Liver (tissue), 8 donors: ENCODE measurements at regions not wholly inside any gene's neighbourhood (a gene's known extent, or its start where the extent isn't known, plus 50 kb on each side); places are given as distances from the start of the nearest gene placed in this dataset.

ENCODE experiments used
- DNase-seq: peaks from one replicate; pipeline ENCODE4 v3.0.0-alpha.2; 2017; ENCODE audit warnings: low spot score
- H3K27ac ChIP-seq, 2 donors: one replicate each; pipeline ENCODE4 v1.7.0; 2013; ENCODE audit warnings: inconsistent platforms in 2 of 2, low read length in 2 of 2, control low read depth in 1 of 2, low read depth in 1 of 2, mild to moderate bottlenecking in 1 of 2
- H3K27me3 ChIP-seq, 4 donors: one replicate each; pipeline versions ENCODE4 v1.6.1 to v1.7.0; 2013; ENCODE audit warnings: low read length in 3 of 4, inconsistent platforms in 1 of 4, mild to moderate bottlenecking in 1 of 4, moderate library complexity in 1 of 4; ENCODE audit not compliant: control insufficient read depth in 4 of 4, insufficient read depth in 4 of 4
- H3K36me3 ChIP-seq, 4 donors: one replicate each; pipeline versions ENCODE4 v1.6.1 to v1.7.0; 2013; ENCODE audit warnings: low read length in 3 of 4, mild to moderate bottlenecking in 3 of 4, low read depth in 1 of 4, moderate library complexity in 1 of 4; ENCODE audit not compliant: control insufficient read depth in 4 of 4, insufficient read depth in 3 of 4
- H3K4me1 ChIP-seq, 4 donors: one replicate each; pipeline versions ENCODE4 v1.6.1 to v1.7.0; 2013; ENCODE audit warnings: low read length in 3 of 4, mild to moderate bottlenecking in 3 of 4, moderate library complexity in 1 of 4; ENCODE audit not compliant: control insufficient read depth in 4 of 4, insufficient read depth in 4 of 4
- H3K4me3 ChIP-seq, 3 donors: one replicate each; pipeline versions ENCODE4 v1.6.1 to v1.7.0; 2013; ENCODE audit warnings: low read length in 3 of 3, control low read depth in 1 of 3, low read depth in 1 of 3, mild to moderate bottlenecking in 1 of 3
- H3K9ac ChIP-seq, 2 donors: one replicate each; pipeline ENCODE4 v1.7.0; 2013; ENCODE audit warnings: low read length in 2 of 2, mild to moderate bottlenecking in 2 of 2, moderate library complexity in 2 of 2, control low read depth in 1 of 2, low read depth in 1 of 2
- H3K9me3 ChIP-seq, 4 donors: one replicate each; pipeline versions ENCODE4 v1.6.1 to v1.7.0; 2013; ENCODE audit warnings: low read length in 3 of 4; ENCODE audit not compliant: control insufficient read depth in 4 of 4
- EGR1 ChIP-seq, 2 donors: IDR thresholded peaks; 2 replicates each; pipeline ENCODE4 v1.6.1; 2016 to 2018; ENCODE audit warnings: antibody characterized with exemption in 2 of 2, low read depth in 2 of 2
- FOXA1 ChIP-seq: IDR thresholded peaks from 2 replicates; pipeline ENCODE4 v1.6.1; 2016; ENCODE audit warnings: antibody characterized with exemption
- FOXA2 ChIP-seq: IDR thresholded peaks from 2 replicates; pipeline ENCODE4 v1.6.1; 2016; ENCODE audit warnings: antibody characterized with exemption
- GABPA ChIP-seq, 2 donors: IDR thresholded peaks in 1 of 2; conservative IDR thresholded peaks in 1 of 2; 2 replicates each; pipeline ENCODE4 v1.6.1; 2016; ENCODE audit warnings: antibody characterized with exemption in 2 of 2, mild to moderate bottlenecking in 1 of 2, moderate library complexity in 1 of 2
- HNF4A ChIP-seq, 2 donors: conservative IDR thresholded peaks; 2 replicates each; pipeline ENCODE4 v1.6.1; 2016; ENCODE audit warnings: antibody characterized with exemption in 2 of 2, mild to moderate bottlenecking in 2 of 2
- HNF4G ChIP-seq: IDR thresholded peaks from 2 replicates; pipeline ENCODE4 v1.6.1; 2016; ENCODE audit warnings: antibody characterized with exemption
- JUND ChIP-seq, 2 donors: IDR thresholded peaks; 2 replicates each; pipeline ENCODE4 v1.6.1; 2016; ENCODE audit warnings: antibody characterized with exemption in 2 of 2
- NR2F2 ChIP-seq: IDR thresholded peaks from 2 replicates; pipeline ENCODE4 v1.6.1; 2016; ENCODE audit warnings: antibody characterized with exemption
- RAD21 ChIP-seq, 2 donors: IDR thresholded peaks; 2 replicates each; pipeline ENCODE4 v1.6.1; 2016; ENCODE audit warnings: antibody characterized with exemption in 2 of 2, mild to moderate bottlenecking in 2 of 2
- RXRA ChIP-seq, 2 donors: IDR thresholded peaks; 2 replicates each; pipeline ENCODE4 v1.6.1; 2017 to 2018; ENCODE audit warnings: antibody characterized with exemption in 2 of 2, mild to moderate bottlenecking in 1 of 2
- SP1 ChIP-seq: IDR thresholded peaks from 2 replicates; pipeline ENCODE4 v1.6.1; 2018; ENCODE audit warnings: antibody characterized with exemption, mild to moderate bottlenecking
- TAF1 ChIP-seq: conservative IDR thresholded peaks from 2 replicates; pipeline ENCODE4 v1.6.1; 2016; ENCODE audit warnings: antibody characterized with exemption, mild to moderate bottlenecking
- YY1 ChIP-seq: IDR thresholded peaks from 2 replicates; pipeline ENCODE4 v1.6.1; 2016; ENCODE audit warnings: antibody characterized with exemption, mild to moderate bottlenecking
- whole genome bisulfite sequencing: extraction: QIAGEN DNeasy Blood & Tissue Kit; methylation state at CpG from one replicate; pipeline ENCODE4 v1.1.7; 2013; 5-methylcytosine and 5-hydroxymethylcytosine counted together
- TF ChIP-seq, protein P1 (sequence below): IDR thresholded peaks from 2 replicates; pipeline ENCODE4 v1.6.1; 2016; ENCODE audit warnings: antibody characterized with exemption
- TF ChIP-seq, protein P2 (sequence below): IDR thresholded peaks from 2 replicates; pipeline ENCODE4 v1.6.1; 2016; ENCODE audit warnings: antibody characterized with exemption
- TF ChIP-seq, protein P3 (sequence below): IDR thresholded peaks from 2 replicates; pipeline ENCODE4 v1.6.1; 2016; ENCODE audit warnings: antibody characterized with exemption
- TF ChIP-seq, protein P4 (sequence below): IDR thresholded peaks from 2 replicates; pipeline ENCODE4 v1.6.1; 2016; ENCODE audit warnings: antibody characterized with exemption, mild to moderate bottlenecking
- TF ChIP-seq, protein P5 (sequence below): fragments of 150-350 bp; IDR thresholded peaks from 2 replicates; pipeline ENCODE4 v1.5.1; 2017; ENCODE audit warnings: improper control_type of control experiment, low read depth, low read length; ENCODE audit not compliant: missing input control
- donor health status: healthy.
- donor health status: healthy.
- donor health status: healthy.
- donor health status: healthy.
- donor health status: healthy.

DNA sequence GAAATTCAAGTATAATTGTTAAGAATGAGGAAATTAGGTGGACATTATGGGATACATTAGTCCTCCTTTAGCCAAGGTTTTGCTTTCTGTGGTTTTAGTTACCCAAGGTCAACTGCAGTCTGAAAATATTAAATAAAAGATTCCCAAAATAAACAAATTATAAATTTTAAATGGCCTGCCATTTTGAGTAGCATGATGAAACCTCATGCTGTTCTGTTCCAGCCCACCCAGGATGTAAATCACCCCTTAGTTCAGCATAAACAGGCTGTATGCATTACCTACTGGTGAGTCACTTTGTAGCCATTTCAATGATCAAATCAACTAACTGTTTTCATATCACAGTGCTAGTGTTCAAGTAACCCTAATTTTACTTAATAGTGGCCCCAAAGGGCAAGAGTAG is 132.5 kb upstream of the LYPLAL1 start:
- H3K4me1 ChIP-seq, result no peaks in the 10 kb centered on the region
- peaks cover 0 to 2% (median 0%) of the 10 kb centered on the region in 4 donors for H3K9me3 ChIP-seq
- no peaks in the 10 kb centered on the region for H3K27me3 ChIP-seq
- no peaks in the 10 kb centered on the region for H3K36me3 ChIP-seq
- no peak overlapping the region for H3K9ac ChIP-seq
- no peak overlapping the region for H3K4me3 ChIP-seq
- no peak for DNase-seq
- TF ChIP-seq, protein P1, sequence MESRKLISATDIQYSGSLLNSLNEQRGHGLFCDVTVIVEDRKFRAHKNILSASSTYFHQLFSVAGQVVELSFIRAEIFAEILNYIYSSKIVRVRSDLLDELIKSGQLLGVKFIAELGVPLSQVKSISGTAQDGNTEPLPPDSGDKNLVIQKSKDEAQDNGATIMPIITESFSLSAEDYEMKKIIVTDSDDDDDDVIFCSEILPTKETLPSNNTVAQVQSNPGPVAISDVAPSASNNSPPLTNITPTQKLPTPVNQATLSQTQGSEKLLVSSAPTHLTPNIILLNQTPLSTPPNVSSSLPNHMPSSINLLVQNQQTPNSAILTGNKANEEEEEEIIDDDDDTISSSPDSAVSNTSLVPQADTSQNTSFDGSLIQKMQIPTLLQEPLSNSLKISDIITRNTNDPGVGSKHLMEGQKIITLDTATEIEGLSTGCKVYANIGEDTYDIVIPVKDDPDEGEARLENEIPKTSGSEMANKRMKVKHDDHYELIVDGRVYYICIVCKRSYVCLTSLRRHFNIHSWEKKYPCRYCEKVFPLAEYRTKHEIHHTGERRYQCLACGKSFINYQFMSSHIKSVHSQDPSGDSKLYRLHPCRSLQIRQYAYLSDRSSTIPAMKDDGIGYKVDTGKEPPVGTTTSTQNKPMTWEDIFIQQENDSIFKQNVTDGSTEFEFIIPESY, result no peak
- TF ChIP-seq FOXA2, result no peak
- TF ChIP-seq GABPA (IDR thresholded peaks at IDR 0.05 in 1 of 2, conservative IDR thresholded peaks at IDR 0.05 in 1 of 2), result no peak
- TF ChIP-seq RXRA (IDR thresholded peaks at IDR 0.05), result no peak
- no peak for TF ChIP-seq TAF1
- no peak for TF ChIP-seq NR2F2
- TF ChIP-seq EGR1 (IDR thresholded peaks at IDR 0.05; ENCODE audit: low read depth in 2 of 2), result no peak
- TF ChIP-seq JUND (IDR thresholded peaks at IDR 0.05), result no peak
- TF ChIP-seq SP1, result no peak
- TF ChIP-seq, protein P2, sequence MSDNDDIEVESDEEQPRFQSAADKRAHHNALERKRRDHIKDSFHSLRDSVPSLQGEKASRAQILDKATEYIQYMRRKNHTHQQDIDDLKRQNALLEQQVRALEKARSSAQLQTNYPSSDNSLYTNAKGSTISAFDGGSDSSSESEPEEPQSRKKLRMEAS, result no peak
- TF ChIP-seq, protein P3, sequence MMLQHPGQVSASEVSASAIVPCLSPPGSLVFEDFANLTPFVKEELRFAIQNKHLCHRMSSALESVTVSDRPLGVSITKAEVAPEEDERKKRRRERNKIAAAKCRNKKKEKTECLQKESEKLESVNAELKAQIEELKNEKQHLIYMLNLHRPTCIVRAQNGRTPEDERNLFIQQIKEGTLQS, result no peak
- no peak for TF ChIP-seq FOXA1
- TF ChIP-seq, protein P4, sequence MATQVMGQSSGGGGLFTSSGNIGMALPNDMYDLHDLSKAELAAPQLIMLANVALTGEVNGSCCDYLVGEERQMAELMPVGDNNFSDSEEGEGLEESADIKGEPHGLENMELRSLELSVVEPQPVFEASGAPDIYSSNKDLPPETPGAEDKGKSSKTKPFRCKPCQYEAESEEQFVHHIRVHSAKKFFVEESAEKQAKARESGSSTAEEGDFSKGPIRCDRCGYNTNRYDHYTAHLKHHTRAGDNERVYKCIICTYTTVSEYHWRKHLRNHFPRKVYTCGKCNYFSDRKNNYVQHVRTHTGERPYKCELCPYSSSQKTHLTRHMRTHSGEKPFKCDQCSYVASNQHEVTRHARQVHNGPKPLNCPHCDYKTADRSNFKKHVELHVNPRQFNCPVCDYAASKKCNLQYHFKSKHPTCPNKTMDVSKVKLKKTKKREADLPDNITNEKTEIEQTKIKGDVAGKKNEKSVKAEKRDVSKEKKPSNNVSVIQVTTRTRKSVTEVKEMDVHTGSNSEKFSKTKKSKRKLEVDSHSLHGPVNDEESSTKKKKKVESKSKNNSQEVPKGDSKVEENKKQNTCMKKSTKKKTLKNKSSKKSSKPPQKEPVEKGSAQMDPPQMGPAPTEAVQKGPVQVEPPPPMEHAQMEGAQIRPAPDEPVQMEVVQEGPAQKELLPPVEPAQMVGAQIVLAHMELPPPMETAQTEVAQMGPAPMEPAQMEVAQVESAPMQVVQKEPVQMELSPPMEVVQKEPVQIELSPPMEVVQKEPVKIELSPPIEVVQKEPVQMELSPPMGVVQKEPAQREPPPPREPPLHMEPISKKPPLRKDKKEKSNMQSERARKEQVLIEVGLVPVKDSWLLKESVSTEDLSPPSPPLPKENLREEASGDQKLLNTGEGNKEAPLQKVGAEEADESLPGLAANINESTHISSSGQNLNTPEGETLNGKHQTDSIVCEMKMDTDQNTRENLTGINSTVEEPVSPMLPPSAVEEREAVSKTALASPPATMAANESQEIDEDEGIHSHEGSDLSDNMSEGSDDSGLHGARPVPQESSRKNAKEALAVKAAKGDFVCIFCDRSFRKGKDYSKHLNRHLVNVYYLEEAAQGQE, result no peak
- TF ChIP-seq RAD21 (IDR thresholded peaks at IDR 0.05), result no peak
- no peak for TF ChIP-seq HNF4A (conservative IDR thresholded peaks at IDR 0.05)
- no peak for TF ChIP-seq YY1
- no peak for TF ChIP-seq HNF4G
- no peak overlapping the region for H3K27ac ChIP-seq

DNA sequence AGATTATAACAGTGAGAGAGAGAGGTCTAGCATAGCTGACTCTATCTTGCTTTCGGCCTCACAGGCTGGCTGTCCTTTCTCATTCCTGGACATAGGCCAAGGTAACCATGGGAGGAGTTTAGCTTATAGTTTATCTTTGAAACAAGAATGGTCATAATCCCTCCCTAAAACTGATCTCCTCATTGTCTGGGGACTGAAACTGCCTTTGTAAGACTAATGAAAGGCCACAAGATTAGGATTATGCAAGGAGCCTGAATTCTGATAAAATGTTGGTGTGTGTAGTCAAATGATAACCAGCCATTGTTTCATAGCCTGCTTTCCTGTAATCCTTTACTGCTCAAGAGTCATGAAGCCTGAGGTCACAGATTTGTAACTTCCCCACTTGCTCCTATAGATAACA is 131.9 kb upstream of the LYPLAL1 start:
- DNase-seq, result no peak
- WGBS, result 35% methylated on average over 1 of the region's 1 CpG
- Histone ChIP-seq H3K36me3 (no peaks in the 10 kb centered on the region), H3K9ac (no peak overlapping the region), H3K4me3 (no peak overlapping the region), H3K4me1 (no peaks in the 10 kb centered on the region), H3K27me3 (no peaks in the 10 kb centered on the region), H3K9me3 (peaks cover 0 to 2% (median 0%) of the 10 kb centered on the region in 4 donors), H3K27ac (no peak overlapping the region)
- no peak for TF ChIP-seq FOXA2
- no peak for TF ChIP-seq HNF4A (conservative IDR thresholded peaks at IDR 0.05)
- TF ChIP-seq, protein P5, sequence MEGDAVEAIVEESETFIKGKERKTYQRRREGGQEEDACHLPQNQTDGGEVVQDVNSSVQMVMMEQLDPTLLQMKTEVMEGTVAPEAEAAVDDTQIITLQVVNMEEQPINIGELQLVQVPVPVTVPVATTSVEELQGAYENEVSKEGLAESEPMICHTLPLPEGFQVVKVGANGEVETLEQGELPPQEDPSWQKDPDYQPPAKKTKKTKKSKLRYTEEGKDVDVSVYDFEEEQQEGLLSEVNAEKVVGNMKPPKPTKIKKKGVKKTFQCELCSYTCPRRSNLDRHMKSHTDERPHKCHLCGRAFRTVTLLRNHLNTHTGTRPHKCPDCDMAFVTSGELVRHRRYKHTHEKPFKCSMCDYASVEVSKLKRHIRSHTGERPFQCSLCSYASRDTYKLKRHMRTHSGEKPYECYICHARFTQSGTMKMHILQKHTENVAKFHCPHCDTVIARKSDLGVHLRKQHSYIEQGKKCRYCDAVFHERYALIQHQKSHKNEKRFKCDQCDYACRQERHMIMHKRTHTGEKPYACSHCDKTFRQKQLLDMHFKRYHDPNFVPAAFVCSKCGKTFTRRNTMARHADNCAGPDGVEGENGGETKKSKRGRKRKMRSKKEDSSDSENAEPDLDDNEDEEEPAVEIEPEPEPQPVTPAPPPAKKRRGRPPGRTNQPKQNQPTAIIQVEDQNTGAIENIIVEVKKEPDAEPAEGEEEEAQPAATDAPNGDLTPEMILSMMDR, result no peak
- no peak for TF ChIP-seq TAF1
- TF ChIP-seq EGR1 (IDR thresholded peaks at IDR 0.05; ENCODE audit: low read depth in 2 of 2), result no peak
